HG02623 (cell line): ENCODE measurements at regions not wholly inside any gene's neighbourhood (a gene's known extent, or its start where the extent isn't known, plus 50 kb on each side); places are given as distances from the start of the nearest gene placed in this dataset.

Experiments used
- ATAC-seq: cut with Tn5 transposase; IDR thresholded peaks from one replicate; pipeline ENCODE4 v1.9.1; 2021; ENCODE audit warnings: moderate library complexity; ENCODE audit not compliant: unreplicated experiment

GRCh38 chr2:163541943-163542342 lies 193.9 kb downstream of the FIGN start:
- ATAC-seq: no peak

DNA sequence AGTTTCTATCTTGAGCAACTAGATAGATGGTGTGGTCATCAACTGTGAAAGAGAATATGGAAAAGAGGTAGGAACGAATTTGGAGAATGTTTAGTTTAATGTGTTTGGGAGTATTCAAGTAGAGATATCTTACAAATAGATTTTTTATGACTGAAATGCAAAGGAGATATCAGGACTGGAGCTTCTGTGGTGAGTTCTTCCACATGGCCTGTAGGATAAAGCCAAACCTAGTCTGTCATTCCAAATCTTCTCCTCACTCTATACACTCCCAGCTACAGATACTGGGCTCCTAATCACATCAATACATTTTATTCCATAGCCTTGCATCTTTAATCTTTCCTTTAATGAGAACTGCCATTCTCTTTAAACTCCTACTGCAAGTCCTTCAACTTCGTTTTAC lies 194.3 kb downstream of the FIGN start:
- no peak for ATAC-seq

DNA sequence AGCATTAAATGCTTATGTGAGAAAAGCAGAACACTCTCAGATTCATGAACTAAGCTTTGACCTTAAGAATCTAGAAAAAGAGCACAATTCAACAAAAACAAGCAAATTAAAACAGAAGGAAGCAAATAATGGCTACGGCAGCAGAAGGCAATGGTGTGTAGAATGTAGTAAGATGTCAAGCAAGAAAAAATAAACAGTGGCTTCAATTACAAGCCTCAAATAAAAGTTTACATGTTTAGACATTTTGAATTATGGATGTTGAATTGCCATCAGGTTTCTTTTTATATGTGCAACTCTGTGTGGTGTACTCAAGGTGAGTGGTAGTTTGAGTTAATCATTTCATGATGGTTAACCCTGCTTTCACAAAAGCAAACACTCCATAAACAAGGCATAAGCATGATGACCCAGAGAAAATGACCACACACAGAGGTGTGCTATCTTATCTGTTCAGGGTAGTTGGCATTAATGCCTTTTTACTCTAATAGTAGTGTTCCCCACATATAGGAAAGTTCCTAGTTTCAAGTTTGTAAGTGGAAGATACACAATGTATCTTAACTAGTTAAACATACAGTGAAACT lies 207.1 kb downstream of the FIGN start:
- ATAC-seq: no peak

- no peak for ATAC-seq
These were observed 208.4 kb downstream of the FIGN start for GRCh38 chr2:163527381-163527780.

GRCh38 chr2:163518762-163519161 lies 217.0 kb downstream of the FIGN start:
- ATAC-seq: no peak

DNA sequence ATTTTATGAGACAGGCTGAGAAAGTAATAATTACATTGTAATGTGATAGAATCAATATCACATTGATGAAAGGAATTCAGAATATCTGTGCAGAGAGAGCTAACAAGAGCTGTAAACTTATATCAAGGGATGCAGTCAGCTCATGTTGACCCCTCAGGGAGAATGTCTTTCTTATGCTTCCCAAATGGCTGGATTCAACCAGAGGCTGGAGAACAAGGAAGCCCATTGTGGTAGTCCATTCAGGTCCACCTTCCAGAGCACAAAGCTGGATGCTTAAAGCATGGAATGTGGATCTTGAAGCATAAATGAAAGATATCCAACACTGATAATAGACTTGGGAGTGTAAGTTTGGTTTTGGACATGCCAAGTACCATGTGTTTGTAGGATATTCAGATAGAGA lies 220.0 kb downstream of the FIGN start:
- no peak for ATAC-seq

- no peak for ATAC-seq
These were observed 230.5 kb downstream of the FIGN start for GRCh38 chr2:163505281-163505680.

GRCh38 chr2:163493359-163494298 lies 242.2 kb downstream of the FIGN start:
- no peak for ATAC-seq

DNA sequence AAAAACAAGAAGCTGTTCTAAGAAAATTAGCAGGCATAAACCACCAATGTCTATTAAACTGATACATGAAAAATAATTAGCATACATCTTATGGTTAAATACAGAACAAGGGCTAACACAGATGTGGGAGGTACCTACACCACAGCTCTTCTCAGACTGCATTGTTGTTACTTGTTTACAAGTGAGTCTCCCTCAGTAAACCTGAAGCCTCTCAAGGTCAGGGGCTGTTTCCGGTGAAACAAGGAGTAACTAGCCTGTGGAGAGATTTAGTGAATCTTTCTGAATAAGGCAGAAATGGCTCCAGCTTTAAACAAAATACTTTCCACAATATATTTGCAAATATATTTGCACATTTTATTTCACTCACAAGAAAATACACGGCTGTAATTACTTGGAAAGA lies 244.0 kb downstream of the FIGN start:
- no peak for ATAC-seq

DNA sequence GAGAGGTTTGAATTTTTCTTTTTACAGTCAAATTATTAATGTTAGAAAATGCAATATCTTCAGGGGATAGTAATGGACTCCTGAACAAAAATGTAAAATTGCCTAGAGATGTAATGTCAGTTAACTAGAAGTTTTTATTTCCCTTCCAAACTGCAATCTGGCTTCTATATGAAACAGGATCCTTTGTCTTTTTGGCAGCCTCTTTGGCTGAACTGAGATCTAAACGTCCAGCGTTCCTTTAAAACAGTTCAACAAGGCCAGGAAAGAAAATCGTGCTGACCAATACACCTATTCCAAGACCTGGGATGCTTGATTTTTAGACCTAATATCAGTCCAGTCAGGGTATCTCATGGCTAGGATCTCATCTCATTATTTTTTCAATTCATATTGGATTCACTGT lies 245.5 kb downstream of the FIGN start:
- no peak for ATAC-seq

GRCh38 chr2:163481515-163481914 lies 254.3 kb downstream of the FIGN start:
- no peak for ATAC-seq

- no peak for ATAC-seq
These were observed 256.2 kb downstream of the FIGN start for GRCh38 chr2:163479599-163479998.

GRCh38 chr2:163475815-163476214 lies 260.0 kb downstream of the FIGN start:
- ATAC-seq: no peak

DNA sequence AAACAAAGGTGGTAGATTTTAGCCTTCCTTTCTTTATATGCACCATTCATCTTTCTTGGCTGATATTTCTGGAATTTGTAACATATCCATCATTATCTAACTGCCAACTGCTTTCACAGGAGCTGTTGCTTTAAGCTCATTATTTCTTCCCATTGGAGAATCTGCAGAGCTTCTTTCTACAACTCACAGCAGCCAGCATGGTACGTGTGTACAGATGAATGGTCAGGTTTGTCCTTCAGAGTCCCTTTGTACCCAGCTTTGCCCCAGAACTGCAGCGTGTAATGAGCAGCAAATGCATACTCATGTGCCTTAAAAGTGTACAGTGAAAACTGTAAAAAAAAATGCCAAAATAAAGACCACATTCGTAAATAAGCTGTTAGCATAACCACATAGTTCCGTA lies 260.9 kb downstream of the FIGN start:
- no peak for ATAC-seq

DNA sequence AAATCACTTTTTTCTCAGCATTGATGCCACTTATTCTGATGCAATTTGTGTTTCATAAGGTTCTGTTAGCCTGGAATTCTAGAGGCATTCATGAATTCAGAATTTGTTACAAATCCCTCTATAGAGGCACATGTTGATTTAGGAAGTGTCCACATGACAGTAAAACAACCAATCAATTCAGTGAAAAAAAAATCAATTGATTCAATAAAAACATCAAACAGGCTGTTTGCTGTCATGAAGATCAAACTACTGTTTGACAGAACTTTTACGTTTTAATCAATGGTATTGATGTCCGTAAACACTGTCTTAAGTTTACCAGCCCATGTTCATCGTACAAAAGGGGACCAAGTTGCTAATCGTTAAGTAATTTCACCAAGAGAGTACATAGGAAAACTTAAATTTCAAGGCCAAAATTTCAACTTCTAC lies 261.5 kb downstream of the FIGN start:
- ATAC-seq: no peak

- ATAC-seq: no peak
These were observed 263.9 kb downstream of the FIGN start for GRCh38 chr2:163471947-163472346.

DNA sequence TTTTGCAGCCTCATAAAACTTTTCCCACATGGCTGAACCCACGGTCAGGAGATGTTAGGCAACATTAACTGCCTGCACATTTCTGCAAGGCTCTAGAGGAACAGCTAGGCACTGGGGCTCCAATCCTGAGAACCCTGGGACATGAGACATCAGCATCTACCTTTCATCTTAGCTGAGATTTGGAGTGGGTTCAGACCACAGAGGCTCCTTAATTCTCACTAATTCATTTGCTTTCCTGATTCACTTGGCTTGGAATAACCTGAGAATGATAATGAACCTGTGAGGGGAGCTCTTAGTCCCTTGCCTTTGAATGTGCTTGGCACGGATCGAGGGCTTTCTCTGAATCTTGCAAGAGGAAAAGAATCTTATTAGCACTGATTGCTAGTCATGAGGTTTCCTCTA lies 266.2 kb downstream of the FIGN start:
- ATAC-seq: no peak

DNA sequence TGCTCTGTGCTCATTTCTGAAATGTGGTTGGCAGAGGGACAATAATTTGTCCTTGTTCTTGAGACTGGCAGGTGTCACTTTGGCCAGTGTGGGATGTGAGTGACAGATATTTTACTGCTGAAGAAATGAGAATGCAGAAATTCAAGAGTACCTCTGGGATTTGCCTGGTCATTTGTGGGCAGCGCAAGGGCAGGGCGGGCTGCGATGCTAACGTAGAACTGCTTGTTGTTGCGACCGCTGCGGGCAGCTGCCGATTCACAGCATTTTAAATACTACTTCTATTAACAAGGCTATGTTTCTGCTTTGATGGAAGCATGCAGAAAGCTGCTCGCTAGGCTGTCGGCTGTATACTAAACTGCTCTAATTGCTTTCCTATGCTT lies 268.6 kb downstream of the FIGN start:
- no peak for ATAC-seq

- ATAC-seq: no peak
These were observed 269.2 kb downstream of the FIGN start for GRCh38 chr2:163466331-163467250.

- ATAC-seq: no peak
These were observed 270.4 kb downstream of the FIGN start for GRCh38 chr2:163465440-163465839.

GRCh38 chr2:163463411-163463810 lies 272.4 kb downstream of the FIGN start:
- ATAC-seq: no peak
